HepG2 (cell line): ENCODE measurements at regions not wholly inside any gene's neighbourhood (a gene's known extent, or its start where the extent isn't known, plus 50 kb on each side); places are given as distances from the start of the nearest gene placed in this dataset.

Source experiments
- ATAC-seq: fragments of 200-7000 bp; cut with Tn5 transposase; 3 replicates; pipeline ENCODE4 v1.9.1; 2020; ENCODE audit warnings: mild to moderate bottlenecking, moderate library complexity
- BruUV-seq: library from RNA; stranded (reverse); fragments of 400-500 nt; replicated peaks from 2 replicates; lab custom pipeline; 2021; lab: Mats Ljungman, UMichigan
- CTCF ChIA-PET: fragments of 300-600 bp; formaldehyde crosslinking; extraction: SDS; loops from one replicate; lab custom pipeline; 2021; ENCODE audit warnings: low total read pairs, inconsistent platforms, low intra/inter-chr PET ratio; lab: Yijun Ruan, JAX
- POLR2A ChIA-PET: fragments of 350-600 bp; sonication (Branson Sonifier 250); formaldehyde crosslinking; loops from one replicate; lab custom pipeline; 2020; ENCODE audit warnings: antibody characterized with exemption, inconsistent platforms; lab: Yijun Ruan, JAX
- DNase-seq: peaks from one replicate; pipeline ENCODE4 v3.0.0-alpha.2; 2015; ENCODE audit warnings: low spot score
- FAIRE-seq: peaks from 3 replicates; lab custom pipeline; 2011; peaks lifted over from hg19 to GRCh38; lab: Jason Lieb, UNC
- H2AFZ ChIP-seq: one replicate; pipeline ENCODE4 v1.6.1; 2011; ENCODE audit warnings: low read length, inconsistent platforms
- H3K27ac ChIP-seq: fragments of 300-600 bp; 3 replicates; pipeline ENCODE4 v1.8.0; 2011; ENCODE audit warnings: mixed run types, mild to moderate bottlenecking, mixed read lengths, low read length, inconsistent platforms; ENCODE audit not compliant: insufficient read depth; ENCODE audit errors: extremely low read length
- H3K27me3 ChIP-seq, 2 experiments: fragments of 200-600 bp in 1 of 2; 2 replicates in 1 of 2; 3 replicates in 1 of 2; pipeline versions ENCODE4 v1.6.0 to v1.8.0; 2011; ENCODE audit warnings: low read length in 2 of 2, mild to moderate bottlenecking in 2 of 2, moderate library complexity in 2 of 2, inconsistent platforms in 1 of 2; ENCODE audit not compliant: insufficient read depth in 2 of 2, control insufficient read depth in 1 of 2
- H3K36me3 ChIP-seq, 2 experiments: fragments of 200-600 bp in 1 of 2; replicated peaks in 1 of 2; 2 replicates in 1 of 2; 3 replicates in 1 of 2; pipeline versions ENCODE4 v1.5.1 to v1.8.0; 2011; ENCODE audit warnings: low read length in 2 of 2, inconsistent platforms in 1 of 2; ENCODE audit not compliant: insufficient read depth in 2 of 2, control insufficient read depth in 1 of 2
- H3K4me1 ChIP-seq: 2 replicates; pipeline ENCODE4 v1.5.1; 2012; ENCODE audit warnings: low read length, inconsistent platforms; ENCODE audit not compliant: insufficient read depth
- H3K4me2 ChIP-seq: 2 replicates; pipeline ENCODE4 v1.6.0; 2011; ENCODE audit warnings: low read depth, low read length, inconsistent platforms
- H3K4me3 ChIP-seq, 3 experiments: fragments of 200-600 bp in 1 of 3; sonication (generic), shearing (Covaris generic) in 1 of 3; replicated peaks in 1 of 3; 2 replicates each; pipeline ENCODE4 v1.5.1; 2011 to 2016; ENCODE audit warnings: low read length in 3 of 3, inconsistent platforms in 2 of 3, low read depth in 2 of 3, mild to moderate bottlenecking in 2 of 3, control low read depth in 1 of 3, mixed read lengths in 1 of 3; ENCODE audit not compliant: insufficient read depth in 1 of 3
- H3K79me2 ChIP-seq: one replicate; pipeline ENCODE4 v1.6.1; 2011; ENCODE audit warnings: low read length, inconsistent platforms; ENCODE audit not compliant: insufficient read depth
- H3K9ac ChIP-seq: 2 replicates; pipeline ENCODE4 v1.6.0; 2011; ENCODE audit warnings: mild to moderate bottlenecking, low read depth, low read length, inconsistent platforms; ENCODE audit not compliant: insufficient read depth
- H3K9me3 ChIP-seq: 2 replicates; pipeline ENCODE4 v1.5.1; 2012; ENCODE audit warnings: mild to moderate bottlenecking, low read length
- H4K20me1 ChIP-seq: 2 replicates; pipeline ENCODE4 v1.6.0; 2011; ENCODE audit warnings: inconsistent platforms, mild to moderate bottlenecking, low read length, moderate library complexity; ENCODE audit not compliant: insufficient read depth
- CCDC6 ChIP-seq: sonication (generic); formaldehyde crosslinking; IDR thresholded peaks from 2 replicates; pipeline ENCODE4 v1.8.1; 2022; ENCODE audit warnings: mild to moderate bottlenecking, missing genetic modification reagents, moderate library complexity
- CENPT ChIP-seq: sonication (generic); formaldehyde crosslinking; IDR thresholded peaks from 2 replicates; pipeline ENCODE4 v1.8.0; 2022; ENCODE audit warnings: low read depth, mild to moderate bottlenecking, moderate library complexity, missing genetic modification reagents
- EP300 ChIP-seq, 3 experiments: sonication (generic) in 1 of 3; formaldehyde crosslinking in 1 of 3; IDR thresholded peaks; 2 replicates each; pipeline versions ENCODE4 v1.5.1 to v1.6.1; 2011 to 2020; ENCODE audit warnings: low read depth in 2 of 3, low read length in 2 of 3, borderline replicate concordance in 1 of 3, improper control_type of control experiment in 1 of 3, mild to moderate bottlenecking in 1 of 3, missing genetic modification reagents in 1 of 3, moderate library complexity in 1 of 3
- FOXA3 ChIP-seq: IDR thresholded peaks from 2 replicates; pipeline ENCODE4 v1.6.1; 2016; ENCODE audit warnings: missing genetic modification reagents, missing compliant biosample characterization
- FUBP1 ChIP-seq: sonication (generic); formaldehyde crosslinking; IDR thresholded peaks from 2 replicates; pipeline ENCODE4 v1.5.1; 2020; ENCODE audit warnings: missing genetic modification reagents, mild to moderate bottlenecking, borderline replicate concordance
- KDM4B ChIP-seq: sonication (generic); formaldehyde crosslinking; IDR thresholded peaks from 2 replicates; pipeline ENCODE4 v1.4.0; 2020; ENCODE audit warnings: missing genetic modification reagents
- MED8 ChIP-seq: sonication (generic); formaldehyde crosslinking; IDR thresholded peaks from 2 replicates; pipeline ENCODE4 v1.8.1; 2023; ENCODE audit warnings: mild to moderate bottlenecking, missing genetic modification reagents; ENCODE audit not compliant: insufficient replicate concordance
- NFYC ChIP-seq: IDR thresholded peaks from 2 replicates; pipeline ENCODE4 v1.6.1; 2016; ENCODE audit warnings: missing genetic modification reagents, missing compliant biosample characterization
- NR0B2 ChIP-seq: sonication (generic); formaldehyde crosslinking; IDR thresholded peaks from 2 replicates; pipeline ENCODE4 v1.4.0; 2020; ENCODE audit warnings: mild to moderate bottlenecking, missing genetic modification reagents
- SMC3 ChIP-seq: IDR thresholded peaks from 2 replicates; pipeline ENCODE4 v1.6.1; 2011; ENCODE audit warnings: low read length, improper control_type of control experiment
- ZBTB46 ChIP-seq: sonication (generic); formaldehyde crosslinking; IDR thresholded peaks from 2 replicates; pipeline ENCODE4 v1.4.0; 2020; ENCODE audit warnings: mild to moderate bottlenecking, missing genetic modification reagents, borderline replicate concordance
- ZNF207 ChIP-seq: fragments of 450-650 bp; IDR thresholded peaks from 2 replicates; pipeline ENCODE4 v1.6.1; 2016; ENCODE audit warnings: antibody characterized with exemption, borderline replicate concordance
- ZNF720 ChIP-seq: sonication (generic); formaldehyde crosslinking; IDR thresholded peaks from 2 replicates; pipeline ENCODE4 v1.4.0; 2020; ENCODE audit warnings: missing genetic modification reagents
- ZNF761 ChIP-seq: sonication (generic); formaldehyde crosslinking; conservative IDR thresholded peaks from 2 replicates; pipeline ENCODE4 v1.4.0; 2020; ENCODE audit warnings: mild to moderate bottlenecking, missing genetic modification reagents
- WGBS: methylation state at CpG from one replicate; pipeline ENCODE4 v1.1.6; 2017; ENCODE audit warnings: low lambda C conversion rate; 5-methylcytosine and 5-hydroxymethylcytosine counted together
- in situ Hi-C: cut with HindIII; loops from 2 replicates; pipeline ENCODE4 v1.10.0; 2017; ENCODE audit warnings: low pct_unique_long_range_greater_than_20kb; ENCODE audit not compliant: extremely low pct_ligation_motif_present
- intact Hi-C: fragments of 100-400 bp; cut with micrococcal nuclease; formaldehyde crosslinking; loops from one replicate; pipeline ENCODE4 v1.10.0; 2022; ENCODE audit not compliant: unreplicated experiment

GRCh38 chr4:129641179-129641578 lies 545.2 kb downstream of the C4orf33 start (continued):
- TF ChIP-seq NR0B2 (CRISPR knock-in tag) (no peak), NFYC (CRISPR knock-in tag) (no peak), KDM4B (no peak), SMC3 (peak; percentile 85), MED8 (CRISPR knock-in tag) (no peak)
- TF ChIP-seq, all 625 proteins: peak for 3

- Histone ChIP-seq H3K4me1 (no peaks in the 10 kb centered on the region), H3K9me3 (no peaks in the 10 kb centered on the region), H3K9ac (no peak overlapping the region), H2AFZ (no peak overlapping the region), H3K27me3 (no peaks in the 10 kb centered on the region), H4K20me1 (no peaks in the 10 kb centered on the region), H3K27ac (no peak overlapping the region), H3K79me2 (no peaks in the 10 kb centered on the region), H3K36me3 (no peaks in the 10 kb centered on the region), H3K4me2 (no peak overlapping the region), H3K4me3 (no peak overlapping the region)
- no TSS peak for BruUV-seq
- CTCF ChIA-PET = no interaction called here
- DNase-seq (no peak), ATAC-seq (no peak), FAIRE-seq (no peak)
- 17% methylated on average over 3 of the region's 3 CpGs for WGBS
- POLR2A ChIA-PET = no interaction called here
- intact Hi-C loops = no loop called here
- no peak for TF ChIP-seq CCDC6 (CRISPR knock-in tag)
- in situ Hi-C loops = no loop called here
Measured at GRCh38 chr4:129645461-129645860, 549.5 kb downstream of the C4orf33 start.

GRCh38 chr4:129668092-129668491 lies 572.1 kb downstream of the C4orf33 start:
- H3K9me3 ChIP-seq = no peaks in the 10 kb centered on the region
- BruUV-seq = no TSS peak
- no peak overlapping the region for H3K4me3 ChIP-seq
- no peak for DNase-seq
- no peak overlapping the region for H3K27ac ChIP-seq
- WGBS = 8% methylated on average over 5 of the region's 5 CpGs
- CTCF ChIA-PET = no interaction called here
- no peak overlapping the region for H3K4me2 ChIP-seq
- H3K9ac ChIP-seq = no peak overlapping the region
- no peaks in the 10 kb centered on the region for H4K20me1 ChIP-seq
- no peaks in the 10 kb centered on the region for H3K4me1 ChIP-seq
- no peaks in the 10 kb centered on the region for H3K79me2 ChIP-seq
- H3K36me3 ChIP-seq = no peaks in the 10 kb centered on the region
- no peaks in the 10 kb centered on the region for H3K27me3 ChIP-seq
- ATAC-seq = no peak
- intact Hi-C loops (no loop called here), in situ Hi-C loops (no loop called here)
- POLR2A ChIA-PET = no interaction called here
- no peak for FAIRE-seq
- no peak for TF ChIP-seq FOXA3 (CRISPR knock-in tag)
- TF ChIP-seq EP300 (IDR thresholded peaks at IDR 0.05; ENCODE audit: low read depth in 2 of 2, low read length in 2 of 2) = no peak
- no peak for TF ChIP-seq EP300 (CRISPR knock-in tag; IDR thresholded peaks at IDR 0.05; ENCODE audit: borderline replicate concordance)
- no peak for TF ChIP-seq ZNF720 (CRISPR knock-in tag)
- TF ChIP-seq MED8 (CRISPR knock-in tag) = no peak
- TF ChIP-seq FUBP1 = no peak
- no peak for TF ChIP-seq ZNF207
- no peak for TF ChIP-seq CENPT (CRISPR knock-in tag)
- no peak for TF ChIP-seq ZBTB46 (CRISPR knock-in tag)
- no peak for TF ChIP-seq ZNF761
- H2AFZ ChIP-seq = no peak overlapping the region
